AG04450 (cell line): ENCODE measurements at regions not wholly inside any gene's neighbourhood (a gene's known extent, or its start where the extent isn't known, plus 50 kb on each side); places are given as distances from the start of the nearest gene placed in this dataset.
"Not testable (repeated sequence)": the region's sequence is repeated elsewhere in the genome, so short reads cannot be mapped to it uniquely, and the experiment has no call there.

Source experiments
- CTCF ChIA-PET: fragments of 300-600, 350-600 bp; formaldehyde crosslinking; extraction: SDS; loops from one replicate; lab custom pipeline; 2022; ENCODE audit warnings: antibody characterized with exemption, inconsistent platforms; lab: Charles Lee
- POLR2A ChIA-PET: fragments of 350-600 bp; formaldehyde crosslinking; extraction: SDS; loops from one replicate; lab custom pipeline; 2021; ENCODE audit warnings: antibody characterized with exemption, inconsistent platforms; lab: Yijun Ruan, JAX
- DNase-seq: peaks from one replicate; pipeline ENCODE4 v3.0.0-alpha.2; 2011; ENCODE audit warnings: low read depth, low spot score
- H3K27ac ChIP-seq: one replicate; pipeline ENCODE4 v1.5.1; 2012; ENCODE audit warnings: low read depth, low read length, control low read depth
- H3K27me3 ChIP-seq: one replicate; pipeline ENCODE4 v1.6.0; 2012; ENCODE audit warnings: low read length; ENCODE audit not compliant: control insufficient read depth, insufficient read depth
- H3K4me3 ChIP-seq: 2 replicates; pipeline ENCODE4 v1.5.1; 2011; ENCODE audit warnings: mild to moderate bottlenecking, low read depth, low read length, control low read depth
- H3K9me3 ChIP-seq: 2 replicates; pipeline ENCODE4 v1.5.1; 2012; ENCODE audit warnings: low read length; ENCODE audit not compliant: control insufficient read depth, insufficient read depth
- TF ChIP-seq, protein P1 (sequence below): IDR thresholded peaks from 2 replicates; pipeline ENCODE4 v1.5.1; 2011; ENCODE audit warnings: low read depth, low read length, control low read depth, inconsistent platforms

GRCh38 chr4:65241257-65241997 is 428.9 kb downstream of the EPHA5 start:
- ChIA-PET CTCF (no interaction called here), POLR2A (no interaction called here)
- TF ChIP-seq, protein P1, sequence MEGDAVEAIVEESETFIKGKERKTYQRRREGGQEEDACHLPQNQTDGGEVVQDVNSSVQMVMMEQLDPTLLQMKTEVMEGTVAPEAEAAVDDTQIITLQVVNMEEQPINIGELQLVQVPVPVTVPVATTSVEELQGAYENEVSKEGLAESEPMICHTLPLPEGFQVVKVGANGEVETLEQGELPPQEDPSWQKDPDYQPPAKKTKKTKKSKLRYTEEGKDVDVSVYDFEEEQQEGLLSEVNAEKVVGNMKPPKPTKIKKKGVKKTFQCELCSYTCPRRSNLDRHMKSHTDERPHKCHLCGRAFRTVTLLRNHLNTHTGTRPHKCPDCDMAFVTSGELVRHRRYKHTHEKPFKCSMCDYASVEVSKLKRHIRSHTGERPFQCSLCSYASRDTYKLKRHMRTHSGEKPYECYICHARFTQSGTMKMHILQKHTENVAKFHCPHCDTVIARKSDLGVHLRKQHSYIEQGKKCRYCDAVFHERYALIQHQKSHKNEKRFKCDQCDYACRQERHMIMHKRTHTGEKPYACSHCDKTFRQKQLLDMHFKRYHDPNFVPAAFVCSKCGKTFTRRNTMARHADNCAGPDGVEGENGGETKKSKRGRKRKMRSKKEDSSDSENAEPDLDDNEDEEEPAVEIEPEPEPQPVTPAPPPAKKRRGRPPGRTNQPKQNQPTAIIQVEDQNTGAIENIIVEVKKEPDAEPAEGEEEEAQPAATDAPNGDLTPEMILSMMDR = no peak

GRCh38 chr4:65234061-65234460 is 436.2 kb downstream of the EPHA5 start:
- Histone ChIP-seq H3K27ac (no peak overlapping the region), H3K27me3 (no peaks in the 10 kb centered on the region), H3K9me3 (no peaks in the 10 kb centered on the region), H3K4me3 (no peak overlapping the region)
- CTCF ChIA-PET = no interaction called here
- DNase-seq = no peak
- TF ChIP-seq, protein P1 = no peak
- POLR2A ChIA-PET = no interaction called here

More at GRCh38 chr4:65241257-65241997, 428.9 kb downstream of the EPHA5 start:
- no peak for DNase-seq
- Histone ChIP-seq H3K27me3 (no peaks in the 10 kb centered on the region), H3K4me3 (no peak overlapping the region), H3K27ac (no peak overlapping the region), H3K9me3 (peaks cover 21% of the 10 kb centered on the region)

DNA sequence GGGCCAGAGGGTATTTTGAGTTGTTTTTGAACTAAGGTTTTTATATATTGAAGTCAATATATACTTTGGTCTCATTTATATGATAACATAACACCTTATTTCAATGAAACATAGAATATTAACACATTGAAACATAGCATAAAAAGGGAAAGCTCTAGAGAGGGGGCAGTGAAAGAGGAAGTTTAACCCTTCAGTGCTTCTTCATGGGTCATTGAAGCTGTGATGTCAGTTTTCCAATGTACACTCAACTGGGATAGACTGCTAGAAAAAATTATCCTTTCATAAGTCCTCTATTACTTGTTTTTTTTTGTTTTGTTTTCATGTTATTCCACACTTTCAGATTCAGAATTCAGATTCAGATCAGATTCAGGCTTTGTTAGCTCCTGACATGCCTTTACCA is 442.7 kb downstream of the EPHA5 start:
- POLR2A ChIA-PET = no interaction called here
- Histone ChIP-seq H3K27ac (no peak overlapping the region), H3K4me3 (no peak overlapping the region), H3K9me3 (no peaks in the 10 kb centered on the region), H3K27me3 (no peaks in the 10 kb centered on the region)
- no peak for DNase-seq
- CTCF ChIA-PET = no interaction called here
- TF ChIP-seq, protein P1 = no peak

- no peak overlapping the region for H3K4me3 ChIP-seq
- CTCF ChIA-PET = interaction anchor here (0.5 kb wide), 1 partner anchor 367 kb away, joined by 3 read pairs; no protein-coding TSS in a partner anchor
- H3K27ac ChIP-seq = no peak overlapping the region
- DNase-seq = no peak
- no peaks in the 10 kb centered on the region for H3K9me3 ChIP-seq
- H3K27me3 ChIP-seq = no peaks in the 10 kb centered on the region
- TF ChIP-seq, protein P1 = no peak
- POLR2A ChIA-PET = no interaction called here
Measured at GRCh38 chr4:65223601-65224000, 446.7 kb downstream of the EPHA5 start.

DNA sequence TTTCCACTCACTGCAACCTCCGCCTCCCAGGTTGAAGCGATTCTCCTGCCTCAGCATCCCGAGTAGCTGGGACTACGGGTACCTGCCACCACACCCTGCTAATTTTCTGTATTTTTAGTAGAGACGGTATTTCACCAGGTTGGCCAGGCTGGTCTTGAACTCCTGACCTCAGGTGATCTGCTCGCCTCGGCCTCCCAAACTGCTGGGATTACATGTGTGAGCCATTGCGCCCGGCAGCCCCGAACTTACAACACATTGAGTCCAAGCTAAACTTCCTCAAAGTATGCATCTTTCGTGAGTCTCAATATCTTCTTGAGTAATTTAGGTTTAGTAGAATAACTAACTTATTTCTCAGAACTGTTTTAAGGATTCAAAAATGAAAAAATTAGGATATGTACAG is 447.2 kb downstream of the EPHA5 start:
- H3K27me3 ChIP-seq, POLR2A ChIA-PET, H3K4me3 ChIP-seq, CTCF ChIA-PET, H3K9me3 ChIP-seq, H3K27ac ChIP-seq, DNase-seq: not testable (repeated sequence)
